ENCODE measurements at regions not wholly inside any gene's neighbourhood (a gene's known extent, or its start where the extent isn't known, plus 50 kb on each side); places are given as distances from the start of the nearest gene placed in this dataset.

GRCh38 chr3:127035677-127036076, 52.8 kb downstream of the PLXNA1 start:
- no peak for TF ChIP-seq EZH2 (IDR thresholded peaks at IDR 0.05; ENCODE audit: insufficient read depth, poor library complexity, severe bottlenecking)
- TF ChIP-seq EZH2phosphoT487 (IDR thresholded peaks at IDR 0.05; ENCODE audit: insufficient read depth, low read depth) = no peak
